Breast epithelium (tissue), 4 donors: ENCODE measurements at regions not wholly inside any gene's neighbourhood (a gene's known extent, or its start where the extent isn't known, plus 50 kb on each side); places are given as distances from the start of the nearest gene placed in this dataset.

ENCODE experiments used
- DNase-seq, 2 donors: peaks; one replicate each; pipeline ENCODE4 v3.0.0-alpha.2; 2019; ENCODE audit warnings: low spot score in 2 of 2
- H3K27ac ChIP-seq, 2 donors: fragments of 200-600 bp; sonication (generic) in 1 of 2; one replicate each; pipeline ENCODE4 v1.5.1; 2016 to 2019; ENCODE audit warnings: mild to moderate bottlenecking in 1 of 2
- H3K27me3 ChIP-seq, 2 donors: fragments of 200-600 bp; sonication (generic) in 1 of 2; one replicate each; pipeline versions ENCODE4 v1.5.1 to v1.6.0; 2017 to 2019; ENCODE audit warnings: control low read depth in 1 of 2, mild to moderate bottlenecking in 1 of 2
- H3K36me3 ChIP-seq: fragments of 200-600 bp; one replicate; pipeline ENCODE4 v1.5.1; 2019
- H3K4me1 ChIP-seq, 2 donors: fragments of 200-600 bp; sonication (generic); one replicate each; pipeline ENCODE4 v1.5.1; 2016 to 2019; ENCODE audit warnings: control low read depth in 1 of 2
- H3K4me3 ChIP-seq, 3 donors: fragments of 200-600 bp; sonication (generic); 1 replicate in 2 of 3; 2 replicates in 1 of 3; pipeline ENCODE4 v1.5.1; 2016 to 2019; ENCODE audit warnings: mild to moderate bottlenecking in 3 of 3, moderate library complexity in 2 of 3
- H3K9me3 ChIP-seq, 2 donors: fragments of 200-600 bp; sonication (generic) in 1 of 2; one replicate each; pipeline ENCODE4 v1.5.1; 2016 to 2019; ENCODE audit warnings: control low read depth in 1 of 2
- POLR2A ChIP-seq: fragments of 450-650 bp; IDR thresholded peaks from one replicate; pipeline ENCODE4 v1.6.1; 2016; ENCODE audit warnings: antibody characterized with exemption, mild to moderate bottlenecking, moderate library complexity
- POLR2AphosphoS5 ChIP-seq, 3 donors: sonication (generic); formaldehyde crosslinking; IDR thresholded peaks; one replicate each; pipeline ENCODE4 v1.6.1; 2017; ENCODE audit warnings: antibody characterized with exemption in 3 of 3
- intact Hi-C: fragments of 100-400 bp; cut with DNase I; formaldehyde crosslinking; loops from one replicate; pipeline ENCODE4 v1.15.1; 2023; ENCODE audit warnings: low total_unique reads
- TF ChIP-seq, protein P1 (sequence below), 3 donors: fragments of 450-650 bp; IDR thresholded peaks; one replicate each; pipeline ENCODE4 v1.5.1; 2016 to 2017; ENCODE audit warnings: antibody characterized with exemption in 3 of 3, mild to moderate bottlenecking in 3 of 3, moderate library complexity in 3 of 3

DNA sequence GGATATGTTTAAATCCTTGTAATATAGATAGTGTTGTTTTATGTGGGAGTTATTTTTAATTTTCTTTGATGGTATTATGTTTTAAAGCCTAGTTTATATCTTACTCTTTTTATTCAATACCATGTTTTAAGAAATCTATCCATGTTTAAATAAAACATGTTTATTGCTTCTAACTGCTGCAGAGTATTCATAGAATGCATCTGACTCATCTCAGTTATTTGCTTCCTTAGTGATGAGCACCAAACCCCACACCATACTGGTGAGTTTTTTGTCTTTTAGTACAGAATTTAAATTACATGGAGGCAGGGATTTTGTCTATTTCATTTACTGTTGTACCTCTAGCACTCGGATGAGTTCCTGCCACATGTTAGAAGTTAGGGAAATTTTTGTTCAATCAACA is 209.2 kb downstream of the NSUN3 start:
- H3K9me3 ChIP-seq = no peaks in the 10 kb centered on the region
- H3K36me3 ChIP-seq = no peaks in the 10 kb centered on the region
- no peak overlapping the region for H3K4me3 ChIP-seq
- no peaks in the 10 kb centered on the region for H3K27me3 ChIP-seq
- H3K4me1 ChIP-seq = no peaks in the 10 kb centered on the region
- intact Hi-C loops = no loop called here
- no peak overlapping the region for H3K27ac ChIP-seq
- TF ChIP-seq, protein P1, sequence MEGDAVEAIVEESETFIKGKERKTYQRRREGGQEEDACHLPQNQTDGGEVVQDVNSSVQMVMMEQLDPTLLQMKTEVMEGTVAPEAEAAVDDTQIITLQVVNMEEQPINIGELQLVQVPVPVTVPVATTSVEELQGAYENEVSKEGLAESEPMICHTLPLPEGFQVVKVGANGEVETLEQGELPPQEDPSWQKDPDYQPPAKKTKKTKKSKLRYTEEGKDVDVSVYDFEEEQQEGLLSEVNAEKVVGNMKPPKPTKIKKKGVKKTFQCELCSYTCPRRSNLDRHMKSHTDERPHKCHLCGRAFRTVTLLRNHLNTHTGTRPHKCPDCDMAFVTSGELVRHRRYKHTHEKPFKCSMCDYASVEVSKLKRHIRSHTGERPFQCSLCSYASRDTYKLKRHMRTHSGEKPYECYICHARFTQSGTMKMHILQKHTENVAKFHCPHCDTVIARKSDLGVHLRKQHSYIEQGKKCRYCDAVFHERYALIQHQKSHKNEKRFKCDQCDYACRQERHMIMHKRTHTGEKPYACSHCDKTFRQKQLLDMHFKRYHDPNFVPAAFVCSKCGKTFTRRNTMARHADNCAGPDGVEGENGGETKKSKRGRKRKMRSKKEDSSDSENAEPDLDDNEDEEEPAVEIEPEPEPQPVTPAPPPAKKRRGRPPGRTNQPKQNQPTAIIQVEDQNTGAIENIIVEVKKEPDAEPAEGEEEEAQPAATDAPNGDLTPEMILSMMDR (IDR thresholded peaks at IDR 0.05) = no peak
- TF ChIP-seq POLR2AphosphoS5 (IDR thresholded peaks at IDR 0.05) = no peak
- no peak for TF ChIP-seq POLR2A
- no peak for DNase-seq

DNA sequence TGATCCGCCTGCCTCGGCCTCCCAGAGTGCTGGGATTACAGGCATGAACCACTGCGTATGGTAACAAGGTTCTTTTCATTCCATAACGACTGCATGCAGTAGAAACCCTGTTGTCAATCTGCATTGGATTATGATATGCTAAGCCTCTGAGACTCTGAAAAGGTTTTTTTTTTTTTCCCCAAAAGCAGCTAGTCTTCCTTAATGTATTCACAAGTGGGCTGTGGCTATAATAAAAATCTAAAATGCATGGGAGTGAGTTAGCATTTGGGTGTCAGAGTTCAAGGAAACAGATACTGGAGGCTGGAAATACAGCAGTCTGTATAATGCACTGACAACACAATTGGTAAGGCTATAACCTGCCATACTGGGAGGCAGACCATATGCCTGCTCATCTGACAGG is 218.1 kb downstream of the NSUN3 start:
- H3K27ac ChIP-seq = no peak overlapping the region
- H3K36me3 ChIP-seq = no peaks in the 10 kb centered on the region
- no peaks in the 10 kb centered on the region for H3K9me3 ChIP-seq
- intact Hi-C loops = no loop called here
- TF ChIP-seq POLR2A (no peak), POLR2AphosphoS5 (IDR thresholded peaks at IDR 0.05) (no peak)
- TF ChIP-seq, protein P1 (IDR thresholded peaks at IDR 0.05) = no peak
- no peaks in the 10 kb centered on the region for H3K4me1 ChIP-seq
- no peak overlapping the region for H3K4me3 ChIP-seq
- no peaks in the 10 kb centered on the region for H3K27me3 ChIP-seq
- DNase-seq = no peak

DNA sequence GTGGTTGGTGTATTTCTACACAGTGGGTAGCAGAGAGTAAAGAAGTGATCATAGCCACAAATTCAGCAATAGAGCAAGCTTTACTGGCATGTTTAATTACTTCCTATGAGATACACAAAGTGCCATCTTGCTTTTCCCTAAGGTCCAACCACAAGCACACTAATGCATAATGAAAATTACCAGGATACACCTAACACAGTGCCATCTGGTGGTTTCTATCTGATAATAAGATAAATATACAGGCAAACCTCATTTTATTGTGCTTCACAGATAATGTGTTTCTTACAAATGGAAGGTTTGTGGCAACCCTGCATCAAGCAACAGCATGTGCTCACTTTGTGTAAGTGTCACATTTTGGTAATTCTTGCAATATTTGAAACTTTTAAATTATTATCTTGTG is 223.0 kb downstream of the NSUN3 start:
- Histone ChIP-seq H3K36me3 (no peaks in the 10 kb centered on the region), H3K27me3 (no peaks in the 10 kb centered on the region), H3K27ac (no peak overlapping the region), H3K4me3 (no peak overlapping the region), H3K9me3 (no peaks in the 10 kb centered on the region), H3K4me1 (no peaks in the 10 kb centered on the region)
- DNase-seq = no peak
- intact Hi-C loops = no loop called here
- TF ChIP-seq POLR2A (no peak), POLR2AphosphoS5 (IDR thresholded peaks at IDR 0.05) (no peak)
- TF ChIP-seq, protein P1 (IDR thresholded peaks at IDR 0.05) = no peak

DNA sequence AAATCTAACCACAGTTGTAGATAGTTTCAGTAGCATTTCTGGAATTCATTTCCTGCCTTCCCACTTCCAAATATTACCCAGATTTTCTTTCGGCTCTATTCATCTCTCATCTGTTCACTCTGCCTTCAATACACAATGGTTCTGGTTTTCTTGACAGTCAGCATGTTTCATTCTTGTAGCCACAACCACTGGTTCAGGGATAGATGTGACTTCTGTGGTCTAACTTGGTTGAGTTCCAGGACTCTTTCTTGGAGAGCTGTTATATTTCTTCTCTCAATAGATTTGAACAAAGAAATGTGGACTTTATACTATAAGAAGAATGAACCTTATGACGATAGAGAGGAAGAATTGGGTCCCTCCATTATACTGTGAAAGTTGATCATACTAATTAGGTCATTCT is 228.8 kb downstream of the NSUN3 start:
- intact Hi-C loops = no loop called here
- no peak for TF ChIP-seq POLR2AphosphoS5 (IDR thresholded peaks at IDR 0.05)
- TF ChIP-seq POLR2A = no peak
- TF ChIP-seq, protein P1 (IDR thresholded peaks at IDR 0.05) = no peak
- Histone ChIP-seq H3K4me1 (no peaks in the 10 kb centered on the region), H3K36me3 (no peaks in the 10 kb centered on the region), H3K9me3 (no peaks in the 10 kb centered on the region), H3K27ac (no peak overlapping the region), H3K4me3 (no peak overlapping the region), H3K27me3 (no peaks in the 10 kb centered on the region)
- no peak for DNase-seq

DNA sequence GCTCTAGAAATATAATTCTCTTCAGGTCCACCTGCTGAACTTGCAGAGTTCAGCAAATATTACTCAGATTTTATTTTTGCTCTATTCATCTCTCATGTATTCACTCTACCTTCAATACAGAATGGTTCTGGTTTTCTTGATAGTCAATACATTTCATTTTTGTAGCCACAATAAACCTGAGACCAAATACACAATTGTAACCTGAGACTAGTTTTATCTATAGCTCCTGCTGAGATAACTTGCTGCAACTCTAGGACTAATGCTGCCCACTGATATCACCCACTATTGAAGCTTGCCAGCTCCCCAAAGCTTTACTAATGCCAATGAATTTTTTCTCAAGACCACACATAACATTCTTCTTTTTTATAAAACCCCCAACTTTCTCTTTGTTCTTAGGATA is 229.3 kb downstream of the NSUN3 start:
- no peaks in the 10 kb centered on the region for H3K9me3 ChIP-seq
- TF ChIP-seq POLR2A (no peak), POLR2AphosphoS5 (IDR thresholded peaks at IDR 0.05) (no peak)
- TF ChIP-seq, protein P1 (IDR thresholded peaks at IDR 0.05) = no peak
- no peaks in the 10 kb centered on the region for H3K27me3 ChIP-seq
- H3K27ac ChIP-seq = no peak overlapping the region
- no peak for DNase-seq
- H3K36me3 ChIP-seq = no peaks in the 10 kb centered on the region
- no peak overlapping the region for H3K4me3 ChIP-seq
- intact Hi-C loops = no loop called here
- no peaks in the 10 kb centered on the region for H3K4me1 ChIP-seq
